ENCODE measurements at regions not wholly inside any gene's neighbourhood (a gene's known extent, or its start where the extent isn't known, plus 50 kb on each side); places are given as distances from the start of the nearest gene placed in this dataset.

DNA sequence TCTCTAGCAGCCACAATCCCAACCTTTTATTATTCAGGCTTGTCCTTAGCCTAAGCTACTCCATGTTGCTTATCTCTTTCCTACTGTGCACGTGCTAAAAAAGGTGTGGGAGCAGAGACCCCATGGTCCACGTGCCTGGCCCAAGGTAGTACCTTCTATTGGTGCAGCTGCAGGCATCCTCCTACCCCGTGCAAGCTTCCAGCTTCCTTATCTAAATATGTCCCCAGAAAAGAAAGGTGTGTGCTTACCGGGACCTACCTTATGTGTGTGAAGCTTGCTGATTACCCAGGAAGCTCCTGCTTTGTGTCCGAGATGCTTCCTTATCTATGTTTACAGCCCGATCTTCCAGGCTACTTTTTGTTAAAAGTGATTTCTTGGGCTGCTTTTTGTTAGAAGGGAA is 2382.4 kb downstream of the PCDH9 start:
- TF ChIP-seq TEAD1 (CRISPR knock-in tag; IDR thresholded peaks at IDR 0.05) (no peak), FOXJ3 (CRISPR knock-in tag; IDR thresholded peaks at IDR 0.05; ENCODE audit: borderline replicate concordance) (no peak), MAX (CRISPR knock-in tag; IDR thresholded peaks at IDR 0.05) (no peak), TEAD4 (CRISPR knock-in tag; IDR thresholded peaks at IDR 0.05) (no peak), ELF4 (CRISPR knock-in tag; IDR thresholded peaks at IDR 0.05; ENCODE audit: low read depth) (no peak)
